ENCODE measurements at regions not wholly inside any gene's neighbourhood (a gene's known extent, or its start where the extent isn't known, plus 50 kb on each side); places are given as distances from the start of the nearest gene placed in this dataset.

DNA sequence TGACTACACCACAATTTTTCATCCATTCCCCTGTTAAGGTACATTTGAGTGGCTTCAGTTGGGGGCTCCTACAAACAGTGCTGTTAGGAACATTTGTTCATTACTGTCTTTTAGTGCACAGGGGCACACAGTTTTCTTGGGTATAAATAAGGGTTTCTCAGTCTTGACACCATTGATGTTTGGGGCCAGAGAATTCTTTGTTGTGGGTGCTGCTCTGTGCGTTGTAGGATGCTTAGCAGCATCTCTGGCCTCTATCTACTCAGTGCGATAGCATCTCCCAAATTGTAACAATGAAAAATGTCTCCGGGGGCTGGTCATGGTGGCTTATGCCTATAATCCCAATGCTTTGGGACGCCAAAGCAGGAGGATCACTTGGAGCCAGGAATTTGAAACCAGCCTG lies 153.0 kb upstream of the MYL2 start:
- TF ChIP-seq, protein P1, sequence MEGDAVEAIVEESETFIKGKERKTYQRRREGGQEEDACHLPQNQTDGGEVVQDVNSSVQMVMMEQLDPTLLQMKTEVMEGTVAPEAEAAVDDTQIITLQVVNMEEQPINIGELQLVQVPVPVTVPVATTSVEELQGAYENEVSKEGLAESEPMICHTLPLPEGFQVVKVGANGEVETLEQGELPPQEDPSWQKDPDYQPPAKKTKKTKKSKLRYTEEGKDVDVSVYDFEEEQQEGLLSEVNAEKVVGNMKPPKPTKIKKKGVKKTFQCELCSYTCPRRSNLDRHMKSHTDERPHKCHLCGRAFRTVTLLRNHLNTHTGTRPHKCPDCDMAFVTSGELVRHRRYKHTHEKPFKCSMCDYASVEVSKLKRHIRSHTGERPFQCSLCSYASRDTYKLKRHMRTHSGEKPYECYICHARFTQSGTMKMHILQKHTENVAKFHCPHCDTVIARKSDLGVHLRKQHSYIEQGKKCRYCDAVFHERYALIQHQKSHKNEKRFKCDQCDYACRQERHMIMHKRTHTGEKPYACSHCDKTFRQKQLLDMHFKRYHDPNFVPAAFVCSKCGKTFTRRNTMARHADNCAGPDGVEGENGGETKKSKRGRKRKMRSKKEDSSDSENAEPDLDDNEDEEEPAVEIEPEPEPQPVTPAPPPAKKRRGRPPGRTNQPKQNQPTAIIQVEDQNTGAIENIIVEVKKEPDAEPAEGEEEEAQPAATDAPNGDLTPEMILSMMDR (IDR thresholded peaks at IDR 0.05): no peak
- TF ChIP-seq POLR2A (IDR thresholded peaks at IDR 0.05): no peak

Measured in uterus (tissue), 2 donors.